Osteocyte (in vitro differentiated cells): ENCODE measurements at regions not wholly inside any gene's neighbourhood (a gene's known extent, or its start where the extent isn't known, plus 50 kb on each side); places are given as distances from the start of the nearest gene placed in this dataset.
A peak's percentile ranks its signal among the peaks of the same experiment; 100 is the strongest.

ENCODE experiments used
- DNase-seq: peaks from one replicate; pipeline ENCODE4 v3.0.0; 2021; ENCODE audit warnings: mixed read lengths; ENCODE audit not compliant: unreplicated experiment; ENCODE audit errors: extremely low spot score
- H3K27ac Mint-ChIP-seq: one replicate; pipeline ENCODE4 v1.8.0; 2021; ENCODE audit warnings: mild to moderate bottlenecking, mixed read lengths; ENCODE audit not compliant: unreplicated experiment
- H3K27me3 Mint-ChIP-seq: one replicate; pipeline ENCODE4 v1.8.0; 2021; ENCODE audit warnings: mixed read lengths; ENCODE audit not compliant: unreplicated experiment
- H3K36me3 Mint-ChIP-seq: one replicate; pipeline ENCODE4 v1.8.0; 2021; ENCODE audit warnings: mixed read lengths; ENCODE audit not compliant: unreplicated experiment
- H3K4me1 Mint-ChIP-seq: one replicate; pipeline ENCODE4 v1.8.0; 2021; ENCODE audit warnings: mixed read lengths; ENCODE audit not compliant: unreplicated experiment
- H3K4me3 Mint-ChIP-seq: one replicate; pipeline ENCODE4 v1.8.0; 2021; ENCODE audit warnings: mild to moderate bottlenecking, moderate library complexity, mixed read lengths; ENCODE audit not compliant: unreplicated experiment
- H3K9me3 Mint-ChIP-seq: one replicate; pipeline ENCODE4 v1.8.0; 2021; ENCODE audit warnings: mixed read lengths; ENCODE audit not compliant: unreplicated experiment
- CTCF ChIP-seq: fragments of 200-600 bp; sonication (generic); IDR thresholded peaks from 2 replicates; pipeline ENCODE4 v1.5.0; 2021; ENCODE audit warnings: antibody characterized with exemption, mild to moderate bottlenecking, moderate library complexity

- no peak for DNase-seq
- Mint-ChIP-seq H3K27ac (no peak overlapping the region), H3K4me3 (no peak overlapping the region), H3K9me3 (peaks cover 11% of the 10 kb centered on the region), H3K4me1 (peaks cover 26% of the 10 kb centered on the region), H3K27me3 (no peaks in the 10 kb centered on the region), H3K36me3 (no peaks in the 10 kb centered on the region)
- TF ChIP-seq CTCF: no peak
Observed at GRCh38 chr13:37456506-37456905, 142.1 kb downstream of the POSTN start.

GRCh38 chr13:37456041-37456440, 142.5 kb downstream of the POSTN start:
- Mint-ChIP-seq H3K4me1 (peaks cover 26% of the 10 kb centered on the region), H3K36me3 (no peaks in the 10 kb centered on the region), H3K27ac (no peak overlapping the region), H3K27me3 (no peaks in the 10 kb centered on the region), H3K9me3 (peaks cover 11% of the 10 kb centered on the region), H3K4me3 (no peak overlapping the region)
- no peak for TF ChIP-seq CTCF
- no peak for DNase-seq

GRCh38 chr13:37453246-37453645, 145.3 kb downstream of the POSTN start:
- H3K27me3 Mint-ChIP-seq: no peaks in the 10 kb centered on the region
- peaks cover 2% of the 10 kb centered on the region for H3K36me3 Mint-ChIP-seq
- H3K27ac Mint-ChIP-seq: no peak overlapping the region
- H3K4me1 Mint-ChIP-seq: peaks cover 16% of the 10 kb centered on the region
- no peak overlapping the region for H3K4me3 Mint-ChIP-seq
- no peak for DNase-seq
- peaks cover 11% of the 10 kb centered on the region for H3K9me3 Mint-ChIP-seq
- no peak for TF ChIP-seq CTCF

GRCh38 chr13:37450276-37450675, 148.3 kb downstream of the POSTN start:
- H3K27me3 Mint-ChIP-seq: no peaks in the 10 kb centered on the region
- H3K36me3 Mint-ChIP-seq: peaks cover 2% of the 10 kb centered on the region

GRCh38 chr13:37448153-37448552, 150.4 kb downstream of the POSTN start:
- no peak for TF ChIP-seq CTCF
- Mint-ChIP-seq H3K27me3 (no peaks in the 10 kb centered on the region), H3K4me1 (peaks cover 37% of the 10 kb centered on the region), H3K9me3 (no peaks in the 10 kb centered on the region), H3K4me3 (no peak overlapping the region), H3K27ac (peak overlapping the region; percentile 67), H3K36me3 (peaks cover 2% of the 10 kb centered on the region)
- no peak for DNase-seq

More at GRCh38 chr13:37450276-37450675, 148.3 kb downstream of the POSTN start:
- no peak for DNase-seq
- Mint-ChIP-seq H3K4me1 (peaks cover 31% of the 10 kb centered on the region), H3K27ac (no peak overlapping the region), H3K9me3 (peaks cover 11% of the 10 kb centered on the region), H3K4me3 (no peak overlapping the region)
- no peak for TF ChIP-seq CTCF
